ENCODE measurements at regions not wholly inside any gene's neighbourhood (a gene's known extent, or its start where the extent isn't known, plus 50 kb on each side); places are given as distances from the start of the nearest gene placed in this dataset.

DNA sequence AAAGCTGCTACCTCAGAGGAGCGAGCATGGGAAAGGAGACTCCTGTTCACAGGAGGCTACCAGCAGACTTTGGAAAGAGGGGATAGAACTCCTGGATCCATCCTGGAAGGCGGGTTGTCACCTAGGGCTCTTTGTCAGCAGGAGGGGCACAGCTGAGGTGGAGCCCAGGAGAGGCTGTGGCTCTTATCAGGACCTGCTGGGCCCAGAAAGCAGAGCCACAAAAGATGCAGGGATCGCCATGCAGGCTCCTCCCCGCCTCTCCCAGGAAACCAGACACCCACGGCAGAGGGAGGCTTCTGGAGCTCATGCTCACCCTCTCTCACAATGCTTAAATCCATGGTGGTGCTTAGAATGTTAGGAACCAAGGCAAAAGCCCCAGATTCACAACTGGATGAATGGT, 994.2 kb downstream of the UQCRFS1 start:
- DNase-seq (ENCODE audit: low read depth) = no peak

GRCh38 chr19:28217022-28217421, 995.9 kb downstream of the UQCRFS1 start:
- no peak for DNase-seq (ENCODE audit: low read depth)

DNA sequence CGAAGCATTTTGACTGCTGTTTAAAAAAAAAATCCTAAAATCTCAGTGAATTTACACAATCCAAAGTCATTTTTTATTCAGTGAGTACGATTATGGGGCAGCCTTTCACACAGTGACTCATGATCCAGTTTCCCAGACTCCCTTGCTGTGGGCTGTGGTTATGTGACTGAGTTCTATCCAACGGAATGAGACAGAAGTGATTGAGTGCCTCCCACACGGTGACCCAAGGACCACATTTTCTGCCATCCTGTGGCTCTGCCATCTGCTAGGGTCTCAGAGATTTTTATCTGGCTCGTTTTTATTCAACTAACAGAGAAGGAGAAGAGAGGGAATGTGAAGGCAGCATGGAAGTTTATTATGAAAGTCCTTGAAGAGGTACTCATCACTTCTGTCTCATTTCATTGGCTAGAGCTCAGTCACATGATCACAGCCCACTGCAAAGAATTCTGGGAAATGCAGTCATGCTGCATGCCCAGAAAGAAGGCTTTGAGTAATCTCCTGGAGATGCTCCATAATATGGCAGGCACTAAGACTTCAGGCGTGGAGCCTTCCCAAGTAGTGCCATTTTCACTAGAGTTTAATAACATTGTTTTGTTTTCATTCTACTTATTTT, 999.4 kb downstream of the UQCRFS1 start:
- DNase-seq (ENCODE audit: low read depth) = peak; percentile 4

DNA sequence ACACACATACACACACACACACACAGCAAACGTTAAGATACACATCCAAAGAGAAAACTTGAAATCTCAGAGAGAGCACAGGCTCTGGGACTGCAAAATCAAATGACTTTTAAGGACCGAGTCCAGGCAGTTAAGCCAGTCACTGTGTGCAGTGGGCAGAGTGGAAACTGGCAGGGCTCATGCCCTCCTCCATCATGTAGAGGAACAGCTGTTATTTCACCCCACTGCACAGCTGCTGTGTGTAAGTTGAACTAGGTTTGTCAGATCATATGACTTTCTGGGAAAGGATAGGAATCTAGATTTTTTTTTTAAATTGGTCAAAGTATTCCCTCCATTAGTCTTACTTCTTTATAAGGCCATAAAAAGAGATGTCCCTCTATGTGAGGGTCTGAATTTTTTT, 1002.1 kb downstream of the UQCRFS1 start:
- DNase-seq (ENCODE audit: low read depth) = no peak

DNA sequence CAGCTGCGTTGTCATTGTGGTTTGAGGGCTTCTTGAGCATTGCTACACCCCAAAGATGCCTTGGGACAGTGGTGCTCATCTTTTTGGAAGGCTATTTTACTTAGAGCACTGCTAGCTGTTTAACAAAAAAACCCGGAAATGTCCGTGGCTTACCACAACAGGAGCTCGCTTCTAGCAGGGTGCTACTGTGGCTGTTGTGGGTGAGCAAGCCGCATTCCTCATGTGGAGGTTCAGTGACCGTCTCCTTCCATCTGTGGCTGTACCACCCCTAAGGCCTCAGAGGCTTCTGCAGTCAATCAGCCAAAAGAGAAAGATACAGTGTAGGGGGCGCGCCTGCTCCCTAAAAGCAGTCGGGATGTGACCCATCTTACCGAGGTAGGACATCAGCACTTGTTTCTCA, 1004.2 kb downstream of the UQCRFS1 start:
- no peak for DNase-seq (ENCODE audit: low read depth)

- DNase-seq (ENCODE audit: low read depth) = no peak
Measured at GRCh38 chr19:28207244-28207643, 1005.7 kb downstream of the UQCRFS1 start.

DNA sequence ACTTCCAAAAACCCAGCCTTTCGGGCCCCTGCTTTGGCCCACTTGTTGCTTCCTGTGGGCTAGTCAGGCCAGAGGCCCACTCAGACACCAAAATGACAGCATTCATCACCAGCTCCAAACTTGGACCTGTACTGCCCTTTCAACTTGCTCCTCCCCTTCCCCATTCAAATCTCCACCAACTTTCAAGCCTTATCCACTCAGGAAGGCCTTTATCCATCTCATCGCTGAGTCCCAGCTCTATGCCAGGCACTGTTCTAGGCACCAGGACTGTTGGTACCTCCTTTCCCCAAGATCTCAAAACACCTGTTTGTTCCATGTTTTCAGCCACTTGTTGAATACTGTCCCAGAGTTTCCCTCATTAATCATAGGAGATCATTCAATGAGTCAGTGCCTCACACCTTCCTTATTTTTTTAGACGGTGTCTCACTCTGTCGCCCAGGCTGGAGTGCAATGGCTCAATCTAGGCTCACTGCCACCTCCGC, 1011.4 kb downstream of the UQCRFS1 start:
- DNase-seq (ENCODE audit: low read depth) = no peak

GRCh38 chr19:28199323-28199722, 1013.6 kb downstream of the UQCRFS1 start:
- no peak for DNase-seq (ENCODE audit: low read depth)

- no peak for DNase-seq (ENCODE audit: low read depth)
Measured at GRCh38 chr19:28196961-28197360, 1016.0 kb downstream of the UQCRFS1 start.

GRCh38 chr19:28196101-28196500, 1016.9 kb downstream of the UQCRFS1 start:
- DNase-seq (ENCODE audit: low read depth) = no peak

- no peak for DNase-seq (ENCODE audit: low read depth)
Measured at GRCh38 chr19:28185646-28186045, 1027.3 kb downstream of the UQCRFS1 start.

GRCh38 chr19:28184997-28185396, 1028.0 kb downstream of the UQCRFS1 start:
- DNase-seq (ENCODE audit: low read depth) = no peak

DNA sequence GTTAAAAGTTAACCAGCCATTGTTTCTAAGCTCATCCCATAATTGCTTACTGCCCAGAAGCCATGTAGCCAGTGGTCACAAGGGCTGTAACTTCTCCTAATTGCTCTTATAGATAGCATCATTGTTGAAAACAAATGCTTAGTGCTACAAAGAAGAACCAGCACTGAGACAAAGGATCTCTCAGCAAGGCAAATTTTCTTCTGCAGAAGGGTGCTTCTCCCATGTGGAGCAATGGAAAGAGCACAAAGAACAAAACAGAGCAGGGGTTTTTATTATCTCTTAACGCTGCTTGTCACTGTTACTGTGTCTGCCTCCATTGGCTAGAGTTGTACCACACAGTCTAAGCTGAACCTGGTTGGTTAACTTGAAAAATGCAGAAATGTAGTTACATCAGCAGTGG, 1036.8 kb downstream of the UQCRFS1 start:
- no peak for DNase-seq (ENCODE audit: low read depth)

DNA sequence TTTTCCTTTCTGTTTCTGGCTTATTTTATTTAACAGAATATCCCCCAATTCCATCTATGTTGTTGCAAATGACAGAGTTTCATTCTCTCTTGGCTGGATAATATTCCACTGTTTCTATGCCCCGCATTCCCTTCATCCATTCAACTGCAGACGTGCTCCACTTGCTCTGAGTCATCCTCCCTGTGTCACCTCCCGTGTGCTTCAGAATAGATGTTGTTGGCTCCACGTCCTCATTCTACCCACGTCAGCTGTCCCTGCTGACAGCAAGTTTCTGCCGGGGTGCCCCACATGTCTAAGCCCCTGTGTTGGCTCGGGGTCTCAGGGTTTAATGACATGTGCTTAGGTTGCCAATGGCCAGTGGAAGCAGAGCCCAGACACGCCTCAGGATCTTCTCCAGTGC, 1041.0 kb downstream of the UQCRFS1 start:
- DNase-seq (ENCODE audit: low read depth) = no peak

- no peak for DNase-seq (ENCODE audit: low read depth)
Measured at GRCh38 chr19:28170066-28170465, 1042.9 kb downstream of the UQCRFS1 start.

GRCh38 chr19:28169168-28169887, 1043.6 kb downstream of the UQCRFS1 start:
- DNase-seq (ENCODE audit: low read depth) = no peak

DNA sequence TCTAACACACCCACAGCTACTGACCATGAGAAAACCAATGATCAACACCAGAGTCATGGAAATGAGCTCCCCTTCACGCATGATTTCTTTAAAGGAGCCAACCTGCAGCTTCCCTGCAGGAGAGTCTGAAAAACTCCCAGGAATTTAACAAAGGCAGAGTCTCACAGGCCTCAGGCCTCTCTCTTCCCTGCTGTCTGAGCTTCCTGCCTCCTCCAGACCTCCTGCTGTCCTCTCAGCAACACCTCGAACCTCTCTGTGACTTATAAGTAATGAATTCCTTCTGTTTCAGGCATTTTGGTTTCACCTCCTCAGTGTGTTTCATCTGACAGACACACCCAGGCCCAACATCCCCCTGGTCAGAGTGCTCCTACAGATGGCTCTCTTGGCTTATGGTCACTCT, 1044.4 kb downstream of the UQCRFS1 start:
- DNase-seq (ENCODE audit: low read depth) = no peak

DNA sequence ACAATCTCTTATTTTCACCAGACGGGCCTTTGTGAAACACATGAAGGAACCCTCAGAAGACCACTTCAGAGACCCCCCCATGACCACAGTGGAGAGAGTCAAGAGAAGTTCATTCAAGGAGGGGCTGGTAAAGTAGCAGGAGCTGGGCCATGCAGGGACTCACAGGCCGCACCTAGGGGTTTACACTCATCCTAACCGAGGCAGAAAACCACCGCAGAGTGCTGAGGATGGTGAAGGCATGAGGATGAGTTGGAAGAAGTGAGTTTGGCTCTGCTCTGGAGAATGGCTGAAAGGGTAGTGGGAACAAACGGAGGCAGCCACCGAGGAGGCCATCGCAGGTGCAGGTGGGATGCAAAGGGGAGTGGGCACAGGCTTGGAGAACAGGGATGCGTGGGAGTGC, 1046.9 kb downstream of the UQCRFS1 start:
- DNase-seq (ENCODE audit: low read depth) = no peak

DNA sequence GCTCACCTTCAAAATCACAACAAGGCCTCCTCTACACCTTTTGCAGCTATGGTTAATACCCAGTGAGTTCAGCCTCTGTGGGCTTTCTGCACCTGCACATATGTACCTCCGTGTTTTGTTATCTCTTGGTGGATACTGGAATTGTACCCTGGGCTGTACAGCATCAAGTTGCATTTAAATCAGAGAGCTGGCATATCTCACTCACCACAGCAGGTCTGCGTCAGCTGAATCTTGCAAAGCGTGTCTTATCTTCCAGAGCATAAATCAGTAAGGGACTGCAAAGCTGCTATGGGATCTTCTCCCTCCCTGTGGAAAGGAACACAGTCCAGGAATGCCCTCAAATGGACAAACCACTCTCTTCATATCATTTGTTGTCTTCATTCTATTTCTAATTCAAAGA, 1048.7 kb downstream of the UQCRFS1 start:
- DNase-seq (ENCODE audit: low read depth) = no peak

DNA sequence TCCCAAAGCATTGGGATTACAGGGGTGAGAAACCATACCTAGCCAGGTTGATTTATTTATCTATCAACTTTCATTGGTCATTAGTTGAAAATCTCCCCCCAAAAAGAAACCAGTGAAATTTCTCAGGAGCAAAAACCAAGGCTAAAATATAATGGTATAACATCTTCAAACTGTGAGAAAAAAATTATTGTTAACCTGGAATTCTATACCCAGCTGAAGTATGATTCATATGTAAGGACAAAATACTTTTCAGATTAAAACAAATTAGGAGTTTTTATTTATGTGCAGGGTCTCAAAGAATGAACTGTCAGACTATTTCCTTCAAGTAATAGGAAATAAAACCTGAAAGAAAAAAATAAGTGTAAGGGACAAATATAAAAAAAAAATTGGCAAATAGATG, 1053.9 kb downstream of the UQCRFS1 start:
- DNase-seq (ENCODE audit: low read depth) = no peak

DNA sequence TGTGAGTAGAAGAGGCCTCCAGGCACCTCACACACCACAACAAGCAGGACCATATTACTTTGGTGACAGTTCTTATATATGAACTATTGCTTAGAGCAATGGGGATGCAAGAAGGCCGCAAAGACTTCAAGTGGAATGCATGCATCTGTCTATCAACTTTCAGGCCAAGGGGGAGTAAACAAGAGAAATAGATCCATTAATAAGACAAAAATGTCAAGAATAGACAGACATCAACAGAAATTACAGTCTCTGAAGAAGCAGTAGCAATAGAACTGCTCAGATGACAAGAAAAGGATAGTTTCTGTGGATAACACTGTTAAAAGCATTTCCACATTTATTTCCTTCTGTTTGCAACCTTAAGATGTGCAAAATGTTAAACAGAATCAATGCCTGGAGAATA, 1057.7 kb downstream of the UQCRFS1 start:
- DNase-seq (ENCODE audit: low read depth) = no peak

GRCh38 chr19:28154077-28154476, 1058.9 kb downstream of the UQCRFS1 start:
- DNase-seq (ENCODE audit: low read depth) = no peak

GRCh38 chr19:28153123-28153522, 1059.8 kb downstream of the UQCRFS1 start:
- no peak for DNase-seq (ENCODE audit: low read depth)

DNA sequence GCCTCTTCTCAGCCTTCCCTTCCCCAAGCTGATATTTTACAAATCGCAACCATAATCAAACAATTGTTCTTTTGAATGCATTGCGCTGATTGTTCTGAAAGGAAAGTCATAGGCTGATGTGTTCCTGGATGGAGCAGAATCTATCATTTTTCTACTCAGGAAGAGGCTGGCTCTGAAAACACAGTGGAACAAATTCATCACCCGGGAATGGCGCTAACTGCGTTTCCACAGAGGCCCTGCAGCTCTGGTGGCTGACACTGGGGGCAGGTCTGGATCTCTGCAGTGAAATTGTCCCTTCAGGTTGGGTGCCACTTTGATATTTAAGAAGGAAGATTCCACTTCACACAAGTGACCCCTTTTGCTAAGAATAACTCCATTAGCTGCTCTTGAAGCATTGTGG, 1060.8 kb downstream of the UQCRFS1 start:
- DNase-seq (ENCODE audit: low read depth) = no peak

All from ELR (cell line).